HG03442 (cell line): ENCODE measurements at regions not wholly inside any gene's neighbourhood (a gene's known extent, or its start where the extent isn't known, plus 50 kb on each side); places are given as distances from the start of the nearest gene placed in this dataset.

Experiments
- ATAC-seq: cut with Tn5 transposase; IDR thresholded peaks from one replicate; pipeline ENCODE4 v1.9.1; 2021; ENCODE audit warnings: mild to moderate bottlenecking, moderate library complexity; ENCODE audit not compliant: unreplicated experiment

DNA sequence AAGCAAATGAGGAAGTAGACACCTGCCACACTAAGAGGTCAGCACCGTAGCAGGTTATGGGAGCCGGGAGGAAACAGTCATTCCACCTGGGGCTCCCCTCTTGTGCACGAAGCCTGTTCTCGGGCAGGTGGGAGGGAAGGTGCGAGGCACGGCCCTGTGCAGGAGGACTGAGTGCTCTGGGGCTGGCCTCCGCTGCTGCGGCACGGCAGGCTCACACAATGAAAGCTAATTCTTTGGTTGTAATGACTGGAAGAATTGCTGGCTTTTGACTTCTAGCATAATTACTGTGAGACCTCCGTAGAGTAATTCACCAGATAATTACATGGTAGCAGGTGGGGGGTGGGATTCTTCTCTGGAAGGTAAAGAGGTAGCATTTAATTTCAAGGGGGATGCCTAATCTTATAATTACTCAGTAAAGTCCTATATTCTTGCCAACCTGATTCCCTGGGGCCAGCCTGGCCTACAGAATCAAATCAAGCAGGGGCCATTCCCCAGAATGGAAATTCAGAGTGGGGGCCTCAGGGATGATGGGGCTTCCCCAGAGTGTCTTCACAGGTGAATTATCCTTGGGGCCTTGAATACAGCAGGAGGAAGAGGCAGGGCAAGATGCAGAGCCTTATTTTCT, 129.1 kb downstream of the TPRA1 start:
- no peak for ATAC-seq

- ATAC-seq: no peak
These were observed 130.6 kb downstream of the TPRA1 start for GRCh38 chr3:127459891-127460290.

GRCh38 chr3:127458696-127459604, 131.6 kb downstream of the TPRA1 start:
- no peak for ATAC-seq

DNA sequence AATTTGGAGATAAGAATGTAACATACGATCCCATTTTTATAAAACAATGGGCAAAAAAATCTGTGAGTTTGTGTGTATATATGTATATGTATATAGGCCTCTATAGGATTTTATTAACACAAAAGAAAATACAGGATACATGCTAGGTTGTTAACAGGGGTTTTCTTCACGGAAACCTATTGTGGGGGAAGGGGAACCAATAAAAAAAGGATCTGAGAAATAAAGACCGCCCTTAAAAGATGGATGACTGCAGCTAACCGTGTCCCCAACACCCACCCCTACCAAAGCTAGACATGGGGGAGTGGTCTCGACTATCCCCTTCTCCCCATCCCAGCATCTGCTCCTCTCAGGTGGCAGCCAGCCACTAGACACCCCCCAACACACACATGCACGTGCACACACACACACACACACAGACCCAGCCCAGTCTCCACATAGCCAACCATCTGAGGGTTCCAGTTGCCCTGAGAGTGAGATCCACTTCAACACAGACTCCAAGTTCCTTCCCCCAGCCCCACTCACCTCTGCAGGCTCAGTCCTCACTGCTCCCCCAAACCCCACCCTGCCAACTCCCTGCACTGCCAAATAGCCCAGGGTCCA, 132.9 kb downstream of the TPRA1 start:
- no peak for ATAC-seq

GRCh38 chr3:127457094-127457475, 133.4 kb downstream of the TPRA1 start:
- no peak for ATAC-seq

DNA sequence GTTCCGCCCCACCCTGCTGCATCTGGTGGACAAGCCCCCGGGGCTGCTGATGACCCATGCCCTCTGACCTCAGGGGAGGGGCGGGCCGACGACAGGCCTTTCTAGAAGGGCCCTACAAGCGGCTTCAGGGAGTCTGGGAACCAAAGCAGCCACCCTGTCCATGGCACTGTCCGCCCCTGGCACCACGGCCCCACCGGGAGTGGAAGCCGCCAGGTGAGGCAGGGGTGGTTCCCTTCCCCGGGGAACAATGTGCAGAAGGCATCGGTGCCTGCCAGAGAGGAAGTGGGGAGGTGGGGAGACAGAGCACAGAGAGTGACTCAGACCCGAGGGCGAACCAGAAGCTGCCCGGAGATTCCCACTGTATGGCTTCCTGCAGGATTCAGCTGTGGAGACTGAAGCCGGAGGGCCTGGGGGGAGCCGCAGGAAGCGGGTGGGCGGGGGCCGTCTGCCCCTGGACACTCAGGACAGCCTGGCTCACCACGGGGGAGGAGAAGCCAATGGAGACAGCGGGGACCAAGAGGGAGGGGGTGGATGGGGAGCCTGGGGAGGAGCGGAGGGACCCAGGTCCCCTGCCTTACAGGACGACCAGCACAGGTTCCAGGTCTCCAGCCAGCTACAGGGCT, 134.0 kb downstream of the TPRA1 start:
- ATAC-seq: no peak

DNA sequence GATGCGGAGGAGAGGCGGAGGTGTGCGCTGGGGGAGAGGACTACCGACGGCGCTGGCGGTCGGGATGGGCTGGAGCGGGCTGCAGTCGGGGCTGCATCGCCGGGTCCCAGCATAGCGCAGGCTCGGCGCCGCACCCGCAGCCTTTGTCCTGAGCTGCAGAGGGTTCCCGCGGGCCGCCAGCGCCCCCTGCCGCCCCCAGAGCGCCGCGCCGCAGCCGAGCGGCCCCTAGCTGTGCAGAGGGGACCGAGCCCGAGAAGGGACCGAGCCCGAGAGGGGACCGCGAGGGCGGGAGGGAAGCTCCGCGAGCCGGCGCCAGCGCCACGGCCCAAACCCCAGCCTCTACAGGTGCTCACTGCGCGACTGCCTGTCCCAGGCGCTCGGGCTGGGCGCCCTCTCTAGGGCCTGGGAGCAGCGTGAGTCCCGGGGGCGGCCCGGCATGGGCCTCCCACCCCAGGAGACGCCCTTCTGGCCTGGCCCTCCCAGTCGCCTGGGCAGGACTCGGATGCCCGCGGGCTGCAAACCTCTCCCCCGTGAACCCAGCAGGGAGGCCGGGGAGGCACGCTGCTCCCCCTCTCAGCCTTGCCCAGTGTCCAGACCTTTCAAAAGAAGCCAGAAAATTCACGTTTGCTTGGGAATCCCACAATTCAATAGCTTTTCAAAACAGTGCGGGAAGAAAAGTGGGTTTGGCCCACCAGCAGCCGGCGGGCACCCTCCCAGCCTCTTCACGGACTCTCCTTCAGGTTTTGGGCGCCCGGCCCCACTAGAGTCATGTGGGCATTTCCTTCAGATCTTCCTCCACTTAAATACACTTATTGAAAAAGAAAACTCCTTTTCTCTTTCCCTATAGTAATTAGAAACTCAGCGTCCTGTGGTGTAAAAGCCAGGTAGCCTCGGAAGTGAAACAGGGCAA, 134.7 kb downstream of the TPRA1 start:
- peak; percentile 83 for ATAC-seq

GRCh38 chr3:127454968-127455367, 135.6 kb downstream of the TPRA1 start:
- no peak for ATAC-seq

DNA sequence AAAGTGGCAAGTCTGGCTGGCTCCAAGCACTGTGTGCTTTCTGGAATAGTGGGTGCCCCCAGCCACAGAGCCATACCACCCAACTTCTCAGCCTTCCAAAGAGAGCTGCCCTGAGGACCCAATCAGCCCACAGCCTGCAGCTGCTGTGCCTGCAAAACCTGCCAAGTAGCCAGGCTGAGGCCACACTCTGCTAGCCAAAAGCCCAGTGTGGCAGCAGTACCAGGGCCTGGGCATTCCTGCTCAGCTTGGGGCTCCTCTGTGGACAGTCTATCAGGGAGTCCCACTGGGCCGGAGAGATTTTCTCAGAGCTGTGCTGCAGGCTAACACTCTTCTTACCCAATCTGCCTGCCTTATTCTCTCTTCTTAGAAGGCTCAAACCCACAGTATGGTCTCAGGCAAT, 136.5 kb downstream of the TPRA1 start:
- ATAC-seq: no peak

DNA sequence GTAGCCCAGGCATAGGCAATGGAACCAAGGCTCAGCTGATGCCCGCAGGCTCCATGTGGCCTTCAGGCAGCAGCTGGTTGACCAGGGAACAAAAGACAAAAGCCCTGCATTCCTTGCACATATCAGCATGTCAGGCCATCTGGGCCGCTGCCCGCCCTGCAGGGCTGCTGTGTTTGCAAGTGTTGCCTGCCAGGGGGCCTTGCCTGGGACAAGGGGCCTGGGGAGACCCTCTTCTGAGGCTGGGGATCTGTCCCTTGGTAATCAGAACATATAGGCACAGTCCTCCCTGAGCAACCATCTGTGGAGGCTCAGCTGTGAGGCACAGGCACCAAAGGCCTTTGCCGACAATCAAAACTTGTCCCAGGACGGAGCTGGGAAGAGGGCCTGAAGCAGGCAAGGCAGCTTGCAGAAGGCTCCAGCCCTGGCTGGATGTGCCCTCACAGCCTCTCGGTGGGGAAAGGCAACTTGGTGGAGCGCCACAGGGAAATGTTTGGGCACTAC, 138.2 kb downstream of the TPRA1 start:
- no peak for ATAC-seq

DNA sequence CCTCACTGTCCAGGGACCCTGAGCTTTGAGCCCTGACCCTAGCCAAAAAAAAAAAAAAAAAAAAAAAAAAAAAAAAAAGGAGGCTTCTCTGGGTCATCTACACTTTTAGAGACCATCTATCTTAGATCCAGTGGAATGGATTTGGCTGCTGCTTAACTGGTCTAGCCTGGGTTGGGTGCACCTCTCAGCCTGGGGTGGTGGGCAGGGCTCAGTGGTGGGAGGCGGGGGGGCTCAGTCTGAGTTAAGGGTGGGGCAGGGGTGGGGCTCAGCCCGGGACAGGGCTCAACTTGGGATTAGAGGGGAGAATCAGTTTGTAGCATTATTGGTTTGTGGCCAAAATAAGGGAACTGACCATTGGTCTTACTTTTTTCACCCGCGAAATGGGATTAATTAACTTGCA, 139.2 kb downstream of the TPRA1 start:
- no peak for ATAC-seq

DNA sequence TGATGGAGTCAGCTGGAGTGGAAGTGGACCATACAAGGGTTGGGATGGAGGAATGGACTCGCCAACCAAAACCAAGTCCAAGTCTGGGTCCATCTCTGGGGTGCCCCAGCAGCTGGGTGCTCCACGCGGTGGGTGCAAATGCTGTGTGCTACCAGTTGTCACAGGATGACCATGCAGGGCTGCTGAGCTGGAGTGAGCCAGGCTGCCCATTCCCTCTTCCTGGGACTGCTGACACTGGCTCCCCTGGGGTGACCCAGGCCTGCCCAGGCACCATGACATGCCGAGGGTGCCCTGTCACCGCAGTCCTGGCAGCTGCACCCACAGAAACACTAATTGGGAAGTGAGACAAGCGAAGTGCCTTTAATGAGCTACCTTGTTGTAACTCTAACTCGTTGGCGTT, 140.2 kb downstream of the TPRA1 start:
- no peak for ATAC-seq

DNA sequence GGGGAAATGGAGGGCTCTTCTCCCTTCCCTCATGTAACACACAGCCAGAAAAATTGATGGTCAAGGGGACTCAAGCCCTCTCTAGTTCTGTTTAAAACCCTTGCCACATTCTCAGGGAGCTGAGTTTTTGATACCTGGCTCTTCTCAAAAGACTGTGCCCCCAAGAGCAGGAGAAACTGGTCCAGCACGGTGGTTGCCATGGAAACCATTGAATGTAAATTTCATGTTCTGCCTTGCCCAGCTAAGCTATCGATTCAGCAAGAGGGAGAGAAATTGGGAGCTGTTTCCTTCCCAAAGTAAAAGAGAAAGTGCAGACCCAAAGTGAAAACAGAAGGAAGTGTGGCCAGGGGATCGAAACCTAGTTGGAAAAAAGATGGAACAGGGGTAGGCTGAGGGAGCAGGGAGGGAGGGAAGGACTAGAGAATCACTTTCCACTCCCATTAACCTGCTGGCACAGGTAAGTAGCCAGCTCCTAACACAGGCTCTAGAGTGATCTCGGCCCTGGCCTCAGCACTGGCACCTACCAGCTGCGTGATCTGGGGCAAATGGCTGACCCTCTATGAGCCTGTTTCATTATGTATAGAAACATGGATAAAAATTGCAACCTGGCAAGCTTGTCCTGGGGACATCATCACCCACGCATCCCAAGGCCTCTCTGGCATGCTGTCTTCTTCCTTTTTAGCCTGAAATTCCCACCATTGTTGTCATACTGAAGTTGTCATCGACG, 140.9 kb downstream of the TPRA1 start:
- no peak for ATAC-seq

DNA sequence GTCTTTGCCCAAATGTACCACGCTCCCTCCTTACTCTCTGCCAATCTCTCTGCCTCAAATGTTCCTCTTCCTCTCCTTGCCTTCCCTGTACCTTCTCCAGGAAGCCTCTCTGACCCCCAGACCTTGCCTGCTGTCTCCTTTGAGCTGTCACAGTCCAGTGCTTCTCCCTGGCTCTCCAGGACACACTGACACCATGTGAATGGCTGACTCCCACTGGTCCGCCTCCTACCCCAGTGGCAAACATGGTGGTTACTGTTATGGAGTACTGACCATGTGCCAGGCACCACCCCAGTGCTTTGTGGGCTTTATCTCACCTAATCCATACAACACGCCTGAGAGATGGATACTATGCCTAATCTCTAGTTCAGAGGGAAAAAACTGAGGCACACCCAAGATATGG, 141.9 kb downstream of the TPRA1 start:
- ATAC-seq: no peak

GRCh38 chr3:127448161-127448561, 142.4 kb downstream of the TPRA1 start:
- no peak for ATAC-seq

DNA sequence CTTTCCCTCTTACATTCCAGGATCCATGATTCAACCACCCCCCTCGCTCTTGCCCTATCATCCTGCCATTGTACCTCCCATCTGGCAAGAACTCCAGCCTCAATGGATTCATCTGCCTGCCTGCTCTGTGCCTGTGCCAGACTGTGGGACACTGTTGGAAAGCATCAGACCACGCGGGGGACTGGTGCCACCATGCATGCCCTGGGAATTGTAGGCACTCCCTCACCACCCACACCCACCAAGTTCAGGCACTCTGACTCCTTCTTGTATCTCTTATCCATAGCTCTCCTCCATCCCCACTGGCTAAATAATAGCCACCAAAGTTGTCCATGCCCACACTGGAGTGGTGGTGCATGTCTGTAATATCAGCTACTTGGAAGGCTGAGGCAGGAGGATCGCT, 143.8 kb downstream of the TPRA1 start:
- ATAC-seq: no peak

DNA sequence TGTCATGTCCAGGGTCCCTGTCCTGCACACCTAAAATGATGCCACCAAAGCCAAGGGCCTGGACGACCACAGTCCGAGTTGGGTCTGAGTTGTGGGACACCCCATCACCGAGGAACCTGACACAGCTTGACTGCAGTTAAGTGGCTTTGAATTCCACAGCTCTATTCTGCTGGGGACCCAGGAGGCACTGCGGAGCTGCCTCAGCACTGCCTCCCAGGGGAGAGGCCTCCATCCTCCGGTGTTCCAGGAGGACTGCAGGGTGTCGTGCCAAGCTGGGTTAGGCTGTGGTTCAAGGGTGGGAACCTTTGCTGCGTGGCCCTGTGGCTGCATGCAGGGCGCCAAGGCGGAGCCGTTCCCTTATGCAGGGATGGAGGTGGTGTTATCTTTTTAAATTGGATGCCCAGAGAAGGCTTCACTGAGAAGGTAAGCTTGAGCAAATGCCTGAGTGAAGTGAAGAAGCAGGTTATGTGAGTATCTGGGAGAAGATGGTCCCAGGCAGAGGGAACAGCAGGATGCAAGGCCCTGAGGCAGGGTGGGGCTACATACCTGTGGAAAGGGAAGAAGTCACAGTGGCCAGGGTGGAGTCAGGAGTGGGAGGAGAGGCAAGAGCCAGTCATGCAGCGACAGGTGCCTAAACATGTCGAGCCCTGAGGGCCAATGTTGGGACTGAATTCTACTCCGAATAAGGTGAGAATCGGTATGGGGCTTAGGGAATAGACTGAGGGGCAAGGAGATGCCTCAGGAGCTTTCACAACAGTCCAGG, 144.8 kb downstream of the TPRA1 start:
- ATAC-seq: no peak

GRCh38 chr3:127444761-127445160, 145.8 kb downstream of the TPRA1 start:
- ATAC-seq: no peak
